Ishikawa (cell line): ENCODE measurements at regions not wholly inside any gene's neighbourhood (a gene's known extent, or its start where the extent isn't known, plus 50 kb on each side); places are given as distances from the start of the nearest gene placed in this dataset.

Experiments used
- CEBPB ChIP-seq: IDR thresholded peaks from 2 replicates; pipeline ENCODE4 v1.6.1; 2012
- CREB1 ChIP-seq: IDR thresholded peaks from 2 replicates; pipeline ENCODE4 v1.6.1; 2012; ENCODE audit warnings: low read depth
- EGR1 ChIP-seq: IDR thresholded peaks from 2 replicates; pipeline ENCODE4 v1.6.1; 2012
- EP300 ChIP-seq: IDR thresholded peaks from 2 replicates; pipeline ENCODE4 v1.6.1; 2012; ENCODE audit warnings: borderline replicate concordance
- FOXM1 ChIP-seq: IDR thresholded peaks from 2 replicates; pipeline ENCODE4 v1.6.1; 2012; ENCODE audit warnings: low read depth, borderline replicate concordance
- MAX ChIP-seq: IDR thresholded peaks from 2 replicates; pipeline ENCODE4 v1.6.1; 2012
- NFIC ChIP-seq: IDR thresholded peaks from 2 replicates; pipeline ENCODE4 v1.6.1; 2012
- RAD21 ChIP-seq: IDR thresholded peaks from 2 replicates; pipeline ENCODE4 v1.6.1; 2012; ENCODE audit warnings: low read depth
- REST ChIP-seq: IDR thresholded peaks from 2 replicates; pipeline ENCODE4 v1.6.1; 2012; ENCODE audit warnings: low read depth, mild to moderate bottlenecking
- TAF1 ChIP-seq: IDR thresholded peaks from 2 replicates; pipeline ENCODE4 v1.6.1; 2012; ENCODE audit warnings: low read depth, mild to moderate bottlenecking
- TCF12 ChIP-seq: IDR thresholded peaks from 2 replicates; pipeline ENCODE4 v1.6.1; 2012; ENCODE audit warnings: low read depth
- TEAD4 ChIP-seq: IDR thresholded peaks from 2 replicates; pipeline ENCODE4 v1.6.1; 2012
- USF1 ChIP-seq: IDR thresholded peaks from 2 replicates; pipeline ENCODE4 v1.6.1; 2012
- YY1 ChIP-seq: IDR thresholded peaks from 2 replicates; pipeline ENCODE4 v1.6.1; 2012; ENCODE audit warnings: low read depth
- ZBTB7A ChIP-seq: IDR thresholded peaks from 2 replicates; pipeline ENCODE4 v1.6.1; 2012; ENCODE audit warnings: low read depth

GRCh38 chr2:125296742-125297141, 1271.7 kb downstream of the CNTNAP5 start:
- TF ChIP-seq TAF1 (no peak), CEBPB (no peak), TEAD4 (no peak), ZBTB7A (no peak), TCF12 (no peak), NFIC (no peak), YY1 (no peak), RAD21 (no peak), CREB1 (no peak), EP300 (no peak), USF1 (no peak), MAX (no peak), EGR1 (no peak), FOXM1 (no peak), REST (no peak)

- no peak for TF ChIP-seq CREB1
Measured at GRCh38 chr2:125310657-125311364, 1285.7 kb downstream of the CNTNAP5 start.

- TF ChIP-seq REST, result no peak
- TF ChIP-seq YY1, result no peak
- no peak for TF ChIP-seq RAD21
- TF ChIP-seq CREB1, result no peak
- no peak for TF ChIP-seq EGR1
- no peak for TF ChIP-seq TEAD4
- no peak for TF ChIP-seq ZBTB7A
- TF ChIP-seq NFIC, result no peak
- no peak for TF ChIP-seq TAF1
- no peak for TF ChIP-seq MAX
- no peak for TF ChIP-seq TCF12
- TF ChIP-seq USF1, result no peak
Measured at GRCh38 chr2:125312342-125312741, 1287.3 kb downstream of the CNTNAP5 start.

- TF ChIP-seq NFIC (no peak), TAF1 (no peak), TCF12 (no peak), EGR1 (no peak), YY1 (no peak), EP300 (no peak), ZBTB7A (no peak), FOXM1 (no peak), MAX (no peak), CREB1 (no peak), USF1 (no peak), RAD21 (no peak), CEBPB (no peak), TEAD4 (no peak), REST (no peak)
Measured at GRCh38 chr2:125313806-125314205, 1288.7 kb downstream of the CNTNAP5 start.
